Stimulated activated CD4-positive, alpha-beta T cell treated with anti-CD3 and anti-CD28 coated beads, Interleukin-12 subunit alpha, Interleukin-12 subunit beta, amount 100 ng/mL, for 48 hours (primary cell): ENCODE measurements at regions not wholly inside any gene's neighbourhood (a gene's known extent, or its start where the extent isn't known, plus 50 kb on each side); places are given as distances from the start of the nearest gene placed in this dataset.
A peak's percentile ranks its signal among the peaks of the same experiment; 100 is the strongest.

Experiments used
- DNase-seq, 3 donors: peaks; one replicate each; pipeline ENCODE4 v3.0.0-alpha.2; 2020; ENCODE audit warnings: low read depth in 2 of 3, low spot score in 1 of 3

DNA sequence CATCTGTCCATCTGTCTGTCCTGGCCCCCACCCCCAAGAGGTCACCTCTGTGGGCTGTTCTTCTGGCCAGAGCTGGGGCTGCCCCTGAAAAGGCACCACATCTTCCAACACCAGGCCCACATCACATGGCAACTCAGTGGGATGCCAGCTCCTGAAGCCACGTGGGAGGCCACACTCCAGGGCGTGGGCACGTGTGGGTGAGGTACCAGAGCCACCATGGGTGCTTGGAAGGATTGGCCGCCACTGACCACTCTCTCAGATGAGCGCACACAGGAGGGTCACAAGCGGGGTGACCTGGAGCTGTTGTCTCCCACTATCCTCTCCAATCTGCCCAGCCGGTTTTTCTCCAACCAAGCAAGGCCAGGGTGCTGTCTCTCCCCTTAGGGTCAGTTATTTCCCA lies 197.9 kb downstream of the TFCP2L1 start:
- DNase-seq: no peak

DNA sequence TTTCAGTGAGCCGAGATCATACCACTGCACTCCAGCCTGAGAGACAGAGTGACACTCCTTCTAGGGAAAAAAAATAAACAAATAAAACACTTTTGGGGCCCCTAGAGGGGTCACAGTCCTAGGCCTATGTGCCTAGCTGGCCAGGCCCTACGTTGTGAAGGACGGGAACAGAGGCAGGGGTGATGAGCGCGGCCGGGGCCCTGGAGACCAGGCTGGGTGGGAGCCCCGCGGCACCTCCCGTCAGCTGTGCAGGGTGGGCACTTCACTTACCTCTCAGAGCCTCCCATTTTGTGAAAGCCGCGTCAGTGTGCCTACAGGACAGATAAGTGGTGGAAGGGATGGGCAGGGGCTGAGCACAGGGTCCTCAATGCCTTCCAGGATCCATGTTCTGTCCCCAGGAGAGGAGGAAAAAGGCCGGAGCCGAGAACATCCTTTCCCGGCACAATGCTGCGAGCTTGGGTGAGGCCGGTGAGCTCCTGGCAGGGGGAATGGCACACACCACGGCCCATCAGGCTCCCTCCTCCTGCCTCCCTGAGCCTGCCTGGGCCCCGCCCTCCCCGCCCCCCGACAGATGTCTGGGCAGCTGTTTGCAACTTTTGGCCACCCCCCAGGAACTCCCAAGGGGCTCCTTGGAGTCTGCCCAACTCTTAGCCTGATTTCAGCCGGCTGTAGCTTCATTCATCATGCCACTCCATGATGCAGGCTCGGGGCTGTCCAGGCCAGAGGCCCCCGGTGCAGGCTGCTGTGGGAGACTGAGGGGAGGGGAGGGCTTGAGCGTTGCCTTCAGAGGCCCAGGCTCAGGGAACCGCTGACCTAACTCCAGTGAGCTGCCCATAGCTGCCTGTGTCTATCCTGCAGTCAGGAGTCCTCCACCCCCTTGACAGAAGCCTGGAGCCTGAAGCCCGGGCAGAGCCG lies 196.5 kb downstream of the TFCP2L1 start:
- DNase-seq: no peak

- DNase-seq: no peak
Observed at GRCh38 chr2:121089166-121089510, 195.9 kb downstream of the TFCP2L1 start.

- DNase-seq: no peak
Observed at GRCh38 chr2:121090088-121090715, 194.8 kb downstream of the TFCP2L1 start.

GRCh38 chr2:121092095-121092494 lies 192.9 kb downstream of the TFCP2L1 start:
- DNase-seq: no peak

- DNase-seq: no peak
Observed at GRCh38 chr2:121093692-121094091, 191.3 kb downstream of the TFCP2L1 start.

- DNase-seq: no peak
Observed at GRCh38 chr2:121094101-121094500, 190.9 kb downstream of the TFCP2L1 start.

GRCh38 chr2:121094845-121095244 lies 190.2 kb downstream of the TFCP2L1 start:
- no peak for DNase-seq

DNA sequence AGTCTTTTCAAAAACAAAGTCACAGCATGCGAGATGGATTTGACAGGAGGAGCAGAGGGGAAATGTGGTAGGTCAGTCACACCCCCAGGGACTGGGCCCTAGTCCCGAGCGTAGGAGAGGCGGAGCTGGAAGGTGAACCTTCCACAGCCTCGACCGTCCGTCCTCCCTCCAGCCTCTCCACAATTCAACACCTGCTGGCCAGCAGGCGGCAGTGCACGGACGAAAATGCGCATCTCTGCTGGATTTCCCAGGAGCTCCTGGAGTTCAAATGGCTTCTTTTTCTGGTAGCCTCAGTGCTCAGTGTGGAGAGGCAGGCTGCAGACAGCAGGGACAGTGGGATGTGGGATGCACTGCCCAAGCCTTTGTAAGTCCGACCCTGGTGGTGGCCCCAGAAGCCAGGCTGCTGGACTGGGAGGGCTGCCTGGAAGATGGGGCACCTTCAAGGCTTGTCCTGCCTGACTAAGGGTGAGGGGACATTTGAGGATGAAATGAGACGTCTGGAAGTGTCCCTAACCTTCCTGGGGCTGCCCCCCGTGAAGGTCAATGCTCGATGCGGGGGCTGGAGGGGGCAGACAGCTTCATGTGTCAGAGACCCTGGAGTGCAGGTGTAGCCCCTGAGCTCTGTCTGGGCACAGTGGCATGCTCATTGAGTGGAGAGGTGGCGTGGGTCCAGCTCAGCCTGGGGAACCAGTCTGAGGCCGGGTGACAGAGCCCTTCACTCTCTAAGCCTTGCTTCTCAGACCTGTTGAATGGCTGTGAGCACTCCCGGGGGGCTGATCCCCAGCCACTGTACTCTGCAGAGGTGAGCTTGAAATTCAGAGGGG lies 189.5 kb downstream of the TFCP2L1 start:
- DNase-seq: peak in 1 of 3 donors; percentile 25

- no peak for DNase-seq
Observed at GRCh38 chr2:121096611-121097010, 188.4 kb downstream of the TFCP2L1 start.

GRCh38 chr2:121098556-121098955 lies 186.4 kb downstream of the TFCP2L1 start:
- DNase-seq: no peak

GRCh38 chr2:121099329-121100290 lies 185.4 kb downstream of the TFCP2L1 start:
- no peak for DNase-seq

GRCh38 chr2:121101093-121101715 lies 183.8 kb downstream of the TFCP2L1 start:
- DNase-seq: no peak

- DNase-seq: no peak
Observed at GRCh38 chr2:121102941-121103340, 182.1 kb downstream of the TFCP2L1 start.

GRCh38 chr2:121103960-121104359 lies 181.0 kb downstream of the TFCP2L1 start:
- DNase-seq: no peak

- no peak for DNase-seq
Observed at GRCh38 chr2:121104721-121105141, 180.3 kb downstream of the TFCP2L1 start.

DNA sequence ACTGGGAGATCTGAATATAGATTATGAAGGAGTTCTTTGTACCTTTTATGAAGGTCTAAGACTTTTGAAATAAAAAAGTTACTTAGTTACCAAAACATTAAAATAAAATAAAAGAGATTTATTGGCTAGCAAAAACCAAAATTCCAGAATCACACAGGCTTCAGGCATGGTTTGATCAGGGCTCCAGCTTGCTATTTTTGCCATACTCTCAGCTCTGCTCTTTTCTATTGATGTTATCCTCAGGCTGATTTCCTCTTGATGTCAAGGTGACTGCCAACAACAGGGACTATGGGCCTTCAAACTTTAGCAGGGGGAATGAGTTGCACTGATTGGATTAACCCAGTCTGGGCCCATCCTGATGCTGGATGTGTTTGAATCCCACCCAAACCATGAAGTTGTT lies 174.1 kb downstream of the TFCP2L1 start:
- no peak for DNase-seq

DNA sequence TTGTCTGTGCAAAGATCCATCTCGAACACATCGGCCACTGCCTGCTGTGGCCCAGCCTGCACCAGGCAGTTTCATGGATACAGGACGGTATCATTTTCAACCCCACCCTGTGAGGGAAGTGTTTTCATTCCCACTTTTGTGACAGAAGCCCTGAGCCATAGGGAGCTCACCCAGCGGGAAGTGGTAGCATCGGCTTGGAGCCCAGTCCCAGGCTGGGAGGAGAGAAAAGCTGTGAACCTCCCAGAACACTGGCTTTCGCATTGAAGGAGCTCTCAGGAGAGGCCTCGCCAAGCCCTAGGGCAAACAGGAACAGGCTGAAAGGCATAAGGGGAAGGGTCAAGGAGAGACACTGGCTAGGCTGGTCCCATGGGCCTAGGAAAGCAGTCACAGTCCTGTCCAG lies 166.1 kb downstream of the TFCP2L1 start:
- DNase-seq: no peak

DNA sequence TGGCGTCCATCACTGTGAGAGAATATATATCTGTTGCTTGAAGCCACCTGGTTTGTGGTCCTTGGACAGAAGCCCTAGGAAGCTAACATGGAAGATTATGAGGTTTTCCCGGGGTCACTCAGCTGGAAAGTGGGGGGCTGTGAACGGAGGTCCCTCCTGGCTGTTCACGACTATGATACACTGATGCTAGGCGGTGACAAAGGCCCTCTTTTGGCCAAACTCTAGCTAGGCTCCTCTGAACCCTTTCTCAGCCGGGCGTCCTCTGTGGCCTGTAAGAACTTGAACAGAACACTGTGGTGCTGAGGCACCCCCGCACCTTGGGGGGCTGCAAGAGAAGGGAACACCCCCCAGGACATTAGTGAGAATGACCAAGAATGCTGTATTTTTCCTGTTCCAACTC lies 164.6 kb downstream of the TFCP2L1 start:
- no peak for DNase-seq

DNA sequence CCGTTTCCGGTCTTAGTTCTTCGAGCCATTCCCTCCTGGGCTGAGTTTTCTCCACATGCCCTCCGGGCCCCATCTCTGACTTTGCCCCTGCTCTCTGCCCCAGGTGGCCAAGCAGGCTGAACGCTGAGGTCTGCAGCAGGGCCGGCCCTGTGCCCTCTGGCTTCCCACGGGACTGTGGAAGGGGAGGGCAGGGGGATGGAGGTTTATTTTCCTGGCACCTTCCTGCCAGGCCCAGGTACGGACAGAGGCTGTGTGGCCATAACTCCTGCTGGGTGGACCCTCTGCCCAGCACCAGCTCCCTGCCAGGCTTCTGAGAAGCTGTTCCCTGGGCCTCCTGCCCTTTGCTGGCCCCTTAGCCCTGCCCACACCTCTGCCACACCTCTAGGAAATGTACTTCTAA lies 164.0 kb downstream of the TFCP2L1 start:
- no peak for DNase-seq
